HEK293 (cell line): ENCODE measurements at regions not wholly inside any gene's neighbourhood (a gene's known extent, or its start where the extent isn't known, plus 50 kb on each side); places are given as distances from the start of the nearest gene placed in this dataset.

Source experiments
- TF ChIP-seq, protein P1 (sequence below): fragments of 450-650 bp; formaldehyde crosslinking; IDR thresholded peaks from 2 replicates; pipeline ENCODE4 v1.5.1; 2016; ENCODE audit warnings: missing biosample characterization, missing genetic modification characterization
- TF ChIP-seq, protein P2 (sequence below): fragments of 450-650 bp; formaldehyde crosslinking; IDR thresholded peaks from 2 replicates; pipeline ENCODE4 v1.5.1; 2016; ENCODE audit warnings: missing biosample characterization, missing genetic modification characterization

DNA sequence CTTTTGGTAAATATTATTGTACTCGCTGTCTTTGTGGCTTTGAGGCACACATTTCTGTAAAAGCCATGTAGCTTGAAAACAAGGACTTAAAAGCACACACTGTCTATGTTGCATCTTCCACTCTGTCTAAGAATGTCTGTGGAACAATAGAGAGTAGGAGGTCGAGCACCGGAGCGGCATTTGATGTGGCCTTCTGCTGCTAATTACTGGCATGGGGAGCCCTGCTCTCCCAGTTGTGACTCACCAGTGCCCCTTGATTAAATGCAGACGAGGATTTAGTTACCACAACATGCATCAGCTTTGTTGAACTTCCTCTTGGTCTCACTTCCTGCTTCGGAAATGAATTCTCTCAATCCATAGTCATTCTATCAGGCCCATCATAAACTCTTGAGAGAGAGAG is 680.7 kb upstream of the SLC35B3 start:
- TF ChIP-seq, protein P1, sequence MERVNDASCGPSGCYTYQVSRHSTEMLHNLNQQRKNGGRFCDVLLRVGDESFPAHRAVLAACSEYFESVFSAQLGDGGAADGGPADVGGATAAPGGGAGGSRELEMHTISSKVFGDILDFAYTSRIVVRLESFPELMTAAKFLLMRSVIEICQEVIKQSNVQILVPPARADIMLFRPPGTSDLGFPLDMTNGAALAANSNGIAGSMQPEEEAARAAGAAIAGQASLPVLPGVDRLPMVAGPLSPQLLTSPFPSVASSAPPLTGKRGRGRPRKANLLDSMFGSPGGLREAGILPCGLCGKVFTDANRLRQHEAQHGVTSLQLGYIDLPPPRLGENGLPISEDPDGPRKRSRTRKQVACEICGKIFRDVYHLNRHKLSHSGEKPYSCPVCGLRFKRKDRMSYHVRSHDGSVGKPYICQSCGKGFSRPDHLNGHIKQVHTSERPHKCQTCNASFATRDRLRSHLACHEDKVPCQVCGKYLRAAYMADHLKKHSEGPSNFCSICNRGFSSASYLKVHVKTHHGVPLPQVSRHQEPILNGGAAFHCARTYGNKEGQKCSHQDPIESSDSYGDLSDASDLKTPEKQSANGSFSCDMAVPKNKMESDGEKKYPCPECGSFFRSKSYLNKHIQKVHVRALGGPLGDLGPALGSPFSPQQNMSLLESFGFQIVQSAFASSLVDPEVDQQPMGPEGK = no peak
- TF ChIP-seq, protein P2, sequence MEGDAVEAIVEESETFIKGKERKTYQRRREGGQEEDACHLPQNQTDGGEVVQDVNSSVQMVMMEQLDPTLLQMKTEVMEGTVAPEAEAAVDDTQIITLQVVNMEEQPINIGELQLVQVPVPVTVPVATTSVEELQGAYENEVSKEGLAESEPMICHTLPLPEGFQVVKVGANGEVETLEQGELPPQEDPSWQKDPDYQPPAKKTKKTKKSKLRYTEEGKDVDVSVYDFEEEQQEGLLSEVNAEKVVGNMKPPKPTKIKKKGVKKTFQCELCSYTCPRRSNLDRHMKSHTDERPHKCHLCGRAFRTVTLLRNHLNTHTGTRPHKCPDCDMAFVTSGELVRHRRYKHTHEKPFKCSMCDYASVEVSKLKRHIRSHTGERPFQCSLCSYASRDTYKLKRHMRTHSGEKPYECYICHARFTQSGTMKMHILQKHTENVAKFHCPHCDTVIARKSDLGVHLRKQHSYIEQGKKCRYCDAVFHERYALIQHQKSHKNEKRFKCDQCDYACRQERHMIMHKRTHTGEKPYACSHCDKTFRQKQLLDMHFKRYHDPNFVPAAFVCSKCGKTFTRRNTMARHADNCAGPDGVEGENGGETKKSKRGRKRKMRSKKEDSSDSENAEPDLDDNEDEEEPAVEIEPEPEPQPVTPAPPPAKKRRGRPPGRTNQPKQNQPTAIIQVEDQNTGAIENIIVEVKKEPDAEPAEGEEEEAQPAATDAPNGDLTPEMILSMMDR (tag by site-specific recombination) = no peak
